Cardiac muscle cell (in vitro differentiated cells and primary cell): ENCODE measurements at regions not wholly inside any gene's neighbourhood (a gene's known extent, or its start where the extent isn't known, plus 50 kb on each side); places are given as distances from the start of the nearest gene placed in this dataset.

Source experiments
- DNase-seq, 2 donors: peaks; one replicate each; pipeline versions ENCODE4 v3.0.0 to v3.0.0-alpha.2; 2010 to 2017; ENCODE audit warnings: low read depth in 1 of 2, low spot score in 1 of 2
- H3K27ac ChIP-seq: fragments of 200-600 bp; sonication (generic); 2 replicates; pipeline ENCODE4 v1.5.1; 2016
- H3K27me3 ChIP-seq: fragments of 200-600 bp; sonication (generic); 2 replicates; pipeline ENCODE4 v1.6.0; 2016; ENCODE audit warnings: control low read depth
- H3K36me3 ChIP-seq: fragments of 200-600 bp; sonication (generic); 2 replicates; pipeline ENCODE4 v1.5.1; 2016; ENCODE audit warnings: control low read depth
- H3K4me1 ChIP-seq: fragments of 200-600 bp; sonication (generic); 2 replicates; pipeline ENCODE4 v1.8.1; 2017; ENCODE audit warnings: low read depth, mild to moderate bottlenecking, mixed run types
- H3K4me3 ChIP-seq: fragments of 200-600 bp; sonication (generic); 2 replicates; pipeline ENCODE4 v1.5.1; 2016; ENCODE audit warnings: mild to moderate bottlenecking
- H3K9me3 ChIP-seq: fragments of 200-600 bp; sonication (generic); 2 replicates; pipeline ENCODE4 v1.5.1; 2017; ENCODE audit warnings: low read depth, mild to moderate bottlenecking, control low read depth
- CTCF ChIP-seq: IDR thresholded peaks from 2 replicates; pipeline ENCODE4 v1.5.1; 2012; ENCODE audit warnings: low read depth, mild to moderate bottlenecking, low read length

- Histone ChIP-seq H3K27ac (no peak overlapping the region), H3K4me3 (no peak overlapping the region), H3K27me3 (no peaks in the 10 kb centered on the region), H3K36me3 (no peaks in the 10 kb centered on the region), H3K4me1 (no peaks in the 10 kb centered on the region), H3K9me3 (no peaks in the 10 kb centered on the region)
- no peak for DNase-seq
- TF ChIP-seq CTCF, result no peak
Measured at GRCh38 chr2:51322613-51323012, 290.7 kb upstream of the NRXN1 start.

GRCh38 chr2:51304311-51304710 is 272.4 kb upstream of the NRXN1 start:
- Histone ChIP-seq H3K9me3 (no peaks in the 10 kb centered on the region), H3K36me3 (no peaks in the 10 kb centered on the region), H3K4me3 (no peak overlapping the region), H3K27me3 (no peaks in the 10 kb centered on the region), H3K27ac (no peak overlapping the region), H3K4me1 (no peaks in the 10 kb centered on the region)
- no peak for TF ChIP-seq CTCF
- DNase-seq, result no peak

- Histone ChIP-seq H3K4me3 (no peak overlapping the region), H3K4me1 (no peaks in the 10 kb centered on the region), H3K9me3 (no peaks in the 10 kb centered on the region), H3K27ac (no peak overlapping the region), H3K36me3 (no peaks in the 10 kb centered on the region), H3K27me3 (no peaks in the 10 kb centered on the region)
- no peak for TF ChIP-seq CTCF
- no peak for DNase-seq
Measured at GRCh38 chr2:51301381-51301780, 269.4 kb upstream of the NRXN1 start.

GRCh38 chr2:51299370-51299769 is 267.4 kb upstream of the NRXN1 start:
- DNase-seq, result no peak
- H3K27me3 ChIP-seq, result no peaks in the 10 kb centered on the region
- no peak for TF ChIP-seq CTCF
- no peaks in the 10 kb centered on the region for H3K36me3 ChIP-seq
- no peak overlapping the region for H3K27ac ChIP-seq
- H3K4me1 ChIP-seq, result no peaks in the 10 kb centered on the region
- no peaks in the 10 kb centered on the region for H3K9me3 ChIP-seq
- no peak overlapping the region for H3K4me3 ChIP-seq

GRCh38 chr2:51297488-51297887 is 265.6 kb upstream of the NRXN1 start:
- no peak for TF ChIP-seq CTCF
- Histone ChIP-seq H3K27ac (no peak overlapping the region), H3K4me1 (no peaks in the 10 kb centered on the region), H3K27me3 (no peaks in the 10 kb centered on the region), H3K36me3 (no peaks in the 10 kb centered on the region), H3K4me3 (no peak overlapping the region), H3K9me3 (no peaks in the 10 kb centered on the region)
- peak in 1 of 2 donors; percentile 0 for DNase-seq
